A549 (cell line): ENCODE measurements at regions not wholly inside any gene's neighbourhood (a gene's known extent, or its start where the extent isn't known, plus 50 kb on each side); places are given as distances from the start of the nearest gene placed in this dataset.

Experiments
- ATAC-seq, 2 experiments: fragments of 200-7000 bp in 1 of 2; fragments of >200 bp in 1 of 2; cut with Nextera tagmentation in 1 of 2; cut with Tn5 transposase in 1 of 2; 3 replicates each; pipeline versions ENCODE4 v1.8.0 to v1.9.1; 2018 to 2020; ENCODE audit warnings: mild to moderate bottlenecking in 1 of 2, moderate library complexity in 1 of 2
- CTCF ChIA-PET: fragments of 300-600 bp; sonication (Branson Sonifier 250); formaldehyde crosslinking; extraction: SDS; loops from one replicate; lab custom pipeline; 2021; ENCODE audit warnings: antibody characterized with exemption, inconsistent platforms; lab: Yijun Ruan, JAX
- POLR2A ChIA-PET: fragments of 350-600 bp; formaldehyde crosslinking; extraction: SDS; loops from one replicate; lab custom pipeline; 2021; ENCODE audit warnings: antibody characterized with exemption, inconsistent platforms; lab: Yijun Ruan, JAX
- DNase-seq, 2 experiments: peaks; one replicate each; pipeline versions ENCODE4 v3.0.0 to v3.0.0-alpha.2; 2011 to 2016; ENCODE audit warnings: low read depth in 1 of 2, low spot score in 1 of 2
- FAIRE-seq: peaks from 2 replicates; lab custom pipeline; 2011; peaks lifted over from hg19 to GRCh38; lab: Jason Lieb, UNC
- H3K27ac ChIP-seq, 2 experiments: fragments of >200 bp; sonication (Bioruptor Twin); formaldehyde crosslinking; 3 replicates each; pipeline ENCODE4 v1.5.1; 2016 to 2017
- H3K4me1 ChIP-seq: fragments of >200 bp; sonication (Bioruptor Twin); formaldehyde crosslinking; 3 replicates; pipeline ENCODE4 v1.6.1; 2016
- H3K4me2 ChIP-seq: fragments of >200 bp; sonication (Bioruptor Twin); formaldehyde crosslinking; 3 replicates; pipeline ENCODE4 v1.6.1; 2016
- H3K4me3 ChIP-seq: fragments of >200 bp; sonication (Bioruptor Twin); formaldehyde crosslinking; 3 replicates; pipeline ENCODE4 v1.5.1; 2016
- H3K9me3 ChIP-seq: fragments of >200 bp; sonication (Bioruptor Twin); formaldehyde crosslinking; 3 replicates; pipeline ENCODE4 v1.6.1; 2016
- ATOH8 ChIP-seq: fragments of 250-450 bp; sonication (Bioruptor Pico); IDR thresholded peaks from 2 replicates; pipeline ENCODE4 v1.5.0; 2020; ENCODE audit warnings: low read depth, mild to moderate bottlenecking, moderate library complexity
- CBX2 ChIP-seq: fragments of 200-600 bp; sonication (generic); IDR thresholded peaks from 2 replicates; pipeline ENCODE4 v1.6.1; 2016; ENCODE audit warnings: low read depth, mild to moderate bottlenecking, borderline replicate concordance
- CBX8 ChIP-seq: fragments of 200-600 bp; sonication (generic); IDR thresholded peaks from 2 replicates; pipeline ENCODE4 v1.6.1; 2016
- CHD2 ChIP-seq: fragments of 150-350 bp; IDR thresholded peaks from 2 replicates; pipeline ENCODE4 v1.6.1; 2014; ENCODE audit warnings: low read length; ENCODE audit not compliant: partially characterized antibody
- CHD4 ChIP-seq: fragments of 200-600 bp; sonication (generic); IDR thresholded peaks from 2 replicates; pipeline ENCODE4 v1.6.1; 2016; ENCODE audit warnings: antibody characterized with exemption, mild to moderate bottlenecking, borderline replicate concordance
- CTCF ChIP-seq: fragments of >200 bp; sonication (Bioruptor Twin); formaldehyde crosslinking; IDR thresholded peaks from 3 replicates; pipeline ENCODE4 v1.5.1; 2016
- FOSB ChIP-seq: fragments of 250-450 bp; sonication (Bioruptor Pico); IDR thresholded peaks from 2 replicates; pipeline ENCODE4 v1.5.0; 2020; ENCODE audit warnings: mild to moderate bottlenecking, moderate library complexity
- FOSL2 ChIP-seq, 2 experiments: fragments of 450-650 bp in 1 of 2; fragments of >200 bp in 1 of 2; sonication (Bioruptor Twin) in 1 of 2; formaldehyde crosslinking; IDR thresholded peaks; 2 replicates each; pipeline versions ENCODE4 v1.5.0 to v1.6.1; 2016 to 2020; ENCODE audit warnings: mild to moderate bottlenecking in 1 of 2, moderate library complexity in 1 of 2
- FOXS1 ChIP-seq: fragments of 250-450 bp; sonication (Bioruptor Pico); IDR thresholded peaks from 2 replicates; pipeline ENCODE4 v1.5.0; 2020; ENCODE audit warnings: mild to moderate bottlenecking, moderate library complexity
- HDAC2 ChIP-seq: fragments of 200-600 bp; sonication (generic); IDR thresholded peaks from 2 replicates; pipeline ENCODE4 v1.6.1; 2016
- HOXA7 ChIP-seq: fragments of 250-450 bp; sonication (Bioruptor Pico); IDR thresholded peaks from 2 replicates; pipeline ENCODE4 v1.5.0; 2020; ENCODE audit warnings: mild to moderate bottlenecking, moderate library complexity
- HOXB13 ChIP-seq: fragments of 250-450 bp; sonication (Bioruptor Pico); IDR thresholded peaks from 2 replicates; pipeline ENCODE4 v1.5.0; 2020; ENCODE audit warnings: low read depth, mild to moderate bottlenecking, moderate library complexity
- JUNB ChIP-seq: fragments of >200 bp; sonication (Bioruptor Twin); formaldehyde crosslinking; IDR thresholded peaks from 2 replicates; pipeline ENCODE4 v1.6.1; 2016
- KDM5A ChIP-seq: fragments of 200-600 bp; sonication (generic); IDR thresholded peaks from 2 replicates; pipeline ENCODE4 v1.6.1; 2016; ENCODE audit warnings: antibody characterized with exemption, mild to moderate bottlenecking
- MYC ChIP-seq: IDR thresholded peaks from 2 replicates; pipeline ENCODE4 v1.6.1; 2012; ENCODE audit warnings: mild to moderate bottlenecking, inconsistent platforms, low read length, improper control_type of control experiment, borderline replicate concordance
- POLR2AphosphoS2 ChIP-seq: conservative IDR thresholded peaks from 2 replicates; pipeline ENCODE4 v1.6.1; 2012; ENCODE audit warnings: low read length, improper control_type of control experiment, inconsistent platforms
- RARB ChIP-seq: fragments of 250-450 bp; sonication (Bioruptor Pico); IDR thresholded peaks from 2 replicates; pipeline ENCODE4 v1.8.0; 2021; ENCODE audit warnings: mild to moderate bottlenecking, moderate library complexity
- USF2 ChIP-seq: fragments of 450-650 bp; IDR thresholded peaks from 2 replicates; pipeline ENCODE4 v1.6.1; 2014; ENCODE audit warnings: antibody characterized with exemption
- ZC3H11A ChIP-seq: fragments of 450-650 bp; IDR thresholded peaks from 2 replicates; pipeline ENCODE4 v1.6.1; 2014; ENCODE audit warnings: antibody characterized with exemption, mild to moderate bottlenecking
- WGBS: methylation state at CpG from one replicate; pipeline ENCODE4 v1.1.6; 2017; ENCODE audit errors: missing lambda C conversion rate; 5-methylcytosine and 5-hydroxymethylcytosine counted together
- TF ChIP-seq, protein P1 (sequence below): fragments of >200 bp; sonication (Bioruptor Twin); formaldehyde crosslinking; IDR thresholded peaks from 3 replicates; pipeline ENCODE4 v1.6.1; 2016

GRCh38 chr7:42709284-42709683 lies 202.6 kb downstream of the C7orf25 start:
- Histone ChIP-seq H3K27ac (no peak overlapping the region), H3K4me3 (no peak overlapping the region)
- WGBS, result 0% methylated on average over 3 of the region's 3 CpGs
- ATAC-seq (no peak), FAIRE-seq (no peak)
- CTCF ChIA-PET, result no interaction called here
- TF ChIP-seq ZC3H11A, result no peak
- TF ChIP-seq CBX8, result no peak
- TF ChIP-seq, protein P1, sequence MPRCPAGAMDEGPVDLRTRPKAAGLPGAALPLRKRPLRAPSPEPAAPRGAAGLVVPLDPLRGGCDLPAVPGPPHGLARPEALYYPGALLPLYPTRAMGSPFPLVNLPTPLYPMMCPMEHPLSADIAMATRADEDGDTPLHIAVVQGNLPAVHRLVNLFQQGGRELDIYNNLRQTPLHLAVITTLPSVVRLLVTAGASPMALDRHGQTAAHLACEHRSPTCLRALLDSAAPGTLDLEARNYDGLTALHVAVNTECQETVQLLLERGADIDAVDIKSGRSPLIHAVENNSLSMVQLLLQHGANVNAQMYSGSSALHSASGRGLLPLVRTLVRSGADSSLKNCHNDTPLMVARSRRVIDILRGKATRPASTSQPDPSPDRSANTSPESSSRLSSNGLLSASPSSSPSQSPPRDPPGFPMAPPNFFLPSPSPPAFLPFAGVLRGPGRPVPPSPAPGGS, result no peak
- TF ChIP-seq HDAC2, result no peak
- no peak for TF ChIP-seq FOSL2 (IDR thresholded peaks at IDR 0.05)
- no peak for TF ChIP-seq FOSL2 (CRISPR knock-in tag; IDR thresholded peaks at IDR 0.05)
- TF ChIP-seq JUNB, result no peak
- no peak for TF ChIP-seq RARB (CRISPR knock-in tag)
- no peak for TF ChIP-seq USF2
- TF ChIP-seq MYC, result no peak
- TF ChIP-seq CBX2, result no peak
- TF ChIP-seq CTCF, result no peak
- no peak for TF ChIP-seq CHD2
- no peak for TF ChIP-seq POLR2AphosphoS2
- no peak for TF ChIP-seq KDM5A
- no peak for TF ChIP-seq HOXA7 (CRISPR knock-in tag)
- no peak for TF ChIP-seq HOXB13 (CRISPR knock-in tag)
- no peak for TF ChIP-seq CHD4
- no peak for TF ChIP-seq ATOH8 (CRISPR knock-in tag)
- TF ChIP-seq, all 56 proteins: peak for 0
- DNase-seq, result no peak
- POLR2A ChIA-PET, result no interaction called here
- H3K4me2 ChIP-seq, result no peak overlapping the region
- H3K9me3 ChIP-seq, result no peaks in the 10 kb centered on the region
- H3K4me1 ChIP-seq, result no peaks in the 10 kb centered on the region

- Histone ChIP-seq H3K4me1 (no peaks in the 10 kb centered on the region), H3K4me2 (no peak overlapping the region), H3K4me3 (no peak overlapping the region), H3K9me3 (no peaks in the 10 kb centered on the region), H3K27ac (no peak overlapping the region)
- FAIRE-seq, result no peak
- CTCF ChIA-PET, result no interaction called here
- no peak for TF ChIP-seq FOXS1 (CRISPR knock-in tag)
- no peak for TF ChIP-seq ZC3H11A
- no peak for TF ChIP-seq FOSB (CRISPR knock-in tag)
- TF ChIP-seq CHD4, result no peak
- TF ChIP-seq JUNB, result no peak
- no peak for ATAC-seq
- POLR2A ChIA-PET, result no interaction called here
- DNase-seq, result no peak
- WGBS, result 0% methylated on average over 2 of the region's 2 CpGs
Measured at GRCh38 chr7:42704710-42705109, 207.2 kb downstream of the C7orf25 start.

- CTCF ChIA-PET, result interaction anchor here (1.0 to 2.4 kb wide), 6 partner anchors 9 to 759 kb away, joined by 3 to 7 read pairs (median 4); no protein-coding TSS in a partner anchor
- Histone ChIP-seq H3K27ac (no peak overlapping the region), H3K4me1 (no peaks in the 10 kb centered on the region), H3K9me3 (no peaks in the 10 kb centered on the region), H3K4me2 (no peak overlapping the region), H3K4me3 (no peak overlapping the region)
- WGBS, result 0% methylated on average over 1 of the region's 1 CpG
- TF ChIP-seq CBX2, result no peak
- POLR2A ChIA-PET, result no interaction called here
- ATAC-seq (no peak), FAIRE-seq (no peak), DNase-seq (no peak)
Measured at GRCh38 chr7:42702647-42703046, 209.2 kb downstream of the C7orf25 start.
